ENCODE measurements at regions not wholly inside any gene's neighbourhood (a gene's known extent, or its start where the extent isn't known, plus 50 kb on each side); places are given as distances from the start of the nearest gene placed in this dataset.

DNA sequence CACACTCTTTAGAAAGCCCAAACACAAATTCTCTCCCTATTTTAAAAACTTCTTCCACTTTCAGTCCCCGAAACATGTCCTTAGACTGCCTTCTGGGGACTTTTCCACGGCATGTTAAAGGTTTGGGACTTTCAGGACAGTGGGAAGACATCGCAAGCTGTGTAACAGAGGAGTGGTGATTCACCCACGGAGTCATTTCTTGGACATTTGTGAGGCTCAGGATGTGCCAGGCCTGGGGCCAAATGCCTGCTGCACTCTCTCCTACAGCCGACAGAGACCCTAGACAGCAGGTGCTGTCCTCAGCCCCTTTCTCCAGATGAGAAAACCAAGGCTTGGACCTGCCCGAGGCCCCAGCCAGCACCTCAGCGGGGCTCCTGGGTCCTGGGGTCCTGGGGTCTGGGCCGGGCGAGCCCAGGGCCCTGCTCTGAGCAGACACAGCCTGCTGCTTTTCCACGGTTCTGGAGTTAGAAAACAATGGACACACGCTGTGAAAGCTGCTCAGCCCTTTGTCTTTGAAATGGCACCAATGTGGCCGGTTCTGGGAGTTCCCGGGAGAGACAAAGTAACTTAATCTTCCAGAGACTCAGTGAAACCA, 370.2 kb upstream of the SFSWAP start:
- Histone ChIP-seq H2BK20ac (ENCODE audit: low read depth, low read length) (no peak overlapping the region), H3K27ac (ENCODE audit: insufficient read depth, low read length) (no peak overlapping the region), H2BK15ac (ENCODE audit: low read depth, low read length) (no peak overlapping the region), H4K8ac (ENCODE audit: low read depth in 2 of 2, low read length in 2 of 2) (no peak overlapping the region), H3K4ac (ENCODE audit: low read depth, low read length) (no peak overlapping the region), H3K4me1 (ENCODE audit: control insufficient read depth, insufficient read depth, low read length) (no peaks in the 10 kb centered on the region), H4K5ac (ENCODE audit: low read depth, low read length) (no peak overlapping the region), H2BK120ac (ENCODE audit: low read depth, low read length) (no peak overlapping the region), H2AK9ac (replicated peaks; ENCODE audit: low read depth, low read length, poor library complexity) (no peak overlapping the region), H2AK5ac (ENCODE audit: low read depth, low read length) (no peak overlapping the region), H3K23ac (ENCODE audit: low read depth, low read length) (no peak overlapping the region), H3K14ac (replicated peaks; ENCODE audit: low read depth, low read length) (no peak overlapping the region), H3K9me1 (ENCODE audit: insufficient read depth, low read length) (no peaks in the 10 kb centered on the region), H3K56ac (ENCODE audit: extremely low read depth, insufficient read depth, low read length) (no peak overlapping the region), H3K27me3 (ENCODE audit: control insufficient read depth, insufficient read depth, low read length) (no peaks in the 10 kb centered on the region), H3K36me3 (ENCODE audit: control insufficient read depth, insufficient read depth, low read length) (no peaks in the 10 kb centered on the region), H3K18ac (ENCODE audit: low read depth, low read length) (no peak overlapping the region), H4K20me1 (ENCODE audit: insufficient read depth, low read length) (no peaks in the 10 kb centered on the region), H2AFZ (replicated peaks; ENCODE audit: low read length, poor library complexity) (no peak overlapping the region), H3K9me3 (ENCODE audit: control insufficient read depth, insufficient read depth, low read length) (peaks cover 3% of the 10 kb centered on the region; the same call in 1 of the 2 replicates), H2BK5ac (ENCODE audit: low read depth, low read length, poor library complexity, severe bottlenecking) (no peak overlapping the region), H4K91ac (ENCODE audit: insufficient read depth, low read depth, low read length) (no peak overlapping the region), H3K79me1 (ENCODE audit: low read depth in 1 of 2, low read length in 2 of 2) (no peaks in the 10 kb centered on the region), H3K9ac (ENCODE audit: low read depth, low read length) (no peak overlapping the region), H3K4me3 (ENCODE audit: insufficient read depth, low read depth, low read length) (no peak overlapping the region), H3K4me2 (ENCODE audit: low read depth, low read length) (no peak overlapping the region)
- in situ Hi-C loops (cut with MboI; ENCODE audit: low sequenced_read_pairs) (no loop called here), dilution Hi-C loops (cut with HindIII; ENCODE audit: low sequenced_read_pairs, unreplicated experiment) (no loop called here), intact Hi-C loops (cut with micrococcal nuclease) (no loop called here)
- 47% methylated on average over 7 of the region's 13 CpGs; no CpG with 5 or more reads in 1 of the 2 experiments for WGBS, 2 experiments (ENCODE audit: extremely low coverage in 2 of 2, insufficient read length in 1 of 2)
- DNase-seq = no peak
- POLR2A ChIA-PET (ENCODE audit: unreplicated experiment) = no interaction called here
- ATAC-seq (ENCODE audit: low read depth) = no peak
- no peak for TF ChIP-seq BHLHE40 (IDR thresholded peaks at IDR 0.05; ENCODE audit: low read depth, low read length)
- no peak for TF ChIP-seq FOS (IDR thresholded peaks at IDR 0.05; ENCODE audit: low read depth, low read length)
- TF ChIP-seq CEBPB (IDR thresholded peaks at IDR 0.05; ENCODE audit: low read depth, low read length) = no peak
- TF ChIP-seq NFE2L2 (IDR thresholded peaks at IDR 0.05; ENCODE audit: low read depth, low read length) = no peak
- TF ChIP-seq MAFK (IDR thresholded peaks at IDR 0.05; ENCODE audit: low read depth, low read length) = no peak
- no peak for TF ChIP-seq RAD21 (IDR thresholded peaks at IDR 0.05; ENCODE audit: low read length)
- no peak for TF ChIP-seq MAZ (IDR thresholded peaks at IDR 0.05; ENCODE audit: borderline replicate concordance, low read depth, low read length)
- TF ChIP-seq MXI1 (IDR thresholded peaks at IDR 0.05; ENCODE audit: borderline replicate concordance, low read depth, low read length) = no peak
- TF ChIP-seq, protein P1, sequence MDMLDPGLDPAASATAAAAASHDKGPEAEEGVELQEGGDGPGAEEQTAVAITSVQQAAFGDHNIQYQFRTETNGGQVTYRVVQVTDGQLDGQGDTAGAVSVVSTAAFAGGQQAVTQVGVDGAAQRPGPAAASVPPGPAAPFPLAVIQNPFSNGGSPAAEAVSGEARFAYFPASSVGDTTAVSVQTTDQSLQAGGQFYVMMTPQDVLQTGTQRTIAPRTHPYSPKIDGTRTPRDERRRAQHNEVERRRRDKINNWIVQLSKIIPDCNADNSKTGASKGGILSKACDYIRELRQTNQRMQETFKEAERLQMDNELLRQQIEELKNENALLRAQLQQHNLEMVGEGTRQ (IDR thresholded peaks at IDR 0.05; ENCODE audit: low read depth, low read length) = no peak
- TF ChIP-seq RCOR1 (IDR thresholded peaks at IDR 0.05; ENCODE audit: insufficient replicate concordance, low read length) = no peak
- TF ChIP-seq CTCF (conservative IDR thresholded peaks at IDR 0.05; ENCODE audit: low read depth, low read length) = no peak
- TF ChIP-seq CHD1 (IDR thresholded peaks at IDR 0.05; ENCODE audit: low read depth, low read length) = no peak
- TF ChIP-seq, protein P2, sequence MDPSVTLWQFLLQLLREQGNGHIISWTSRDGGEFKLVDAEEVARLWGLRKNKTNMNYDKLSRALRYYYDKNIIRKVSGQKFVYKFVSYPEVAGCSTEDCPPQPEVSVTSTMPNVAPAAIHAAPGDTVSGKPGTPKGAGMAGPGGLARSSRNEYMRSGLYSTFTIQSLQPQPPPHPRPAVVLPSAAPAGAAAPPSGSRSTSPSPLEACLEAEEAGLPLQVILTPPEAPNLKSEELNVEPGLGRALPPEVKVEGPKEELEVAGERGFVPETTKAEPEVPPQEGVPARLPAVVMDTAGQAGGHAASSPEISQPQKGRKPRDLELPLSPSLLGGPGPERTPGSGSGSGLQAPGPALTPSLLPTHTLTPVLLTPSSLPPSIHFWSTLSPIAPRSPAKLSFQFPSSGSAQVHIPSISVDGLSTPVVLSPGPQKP (IDR thresholded peaks at IDR 0.05; ENCODE audit: borderline replicate concordance, low read depth, low read length) = no peak
- TF ChIP-seq POLR2A (IDR thresholded peaks at IDR 0.05; ENCODE audit: low read depth, low read length) = no peak
- TF ChIP-seq RFX5 (IDR thresholded peaks at IDR 0.05; ENCODE audit: low read depth, low read length) = no peak
- no peak for TF ChIP-seq SMC3 (IDR thresholded peaks at IDR 0.05; ENCODE audit: low read depth, low read length)
- BruUV-seq (replicated peaks) = no TSS peak
- CTCF ChIA-PET = no interaction called here

Measured in IMR-90 (cell line).